PC-3 (cell line): ENCODE measurements at regions not wholly inside any gene's neighbourhood (a gene's known extent, or its start where the extent isn't known, plus 50 kb on each side); places are given as distances from the start of the nearest gene placed in this dataset.

Source experiments
- ATAC-seq: fragments of 200-7000 bp; cut with Tn5 transposase; 2 replicates; pipeline ENCODE4 v1.9.1; 2020; ENCODE audit warnings: mild to moderate bottlenecking, moderate library complexity
- BruUV-seq: library from RNA; stranded (reverse); fragments of 400-500 nt; replicated peaks from 2 replicates; lab custom pipeline; 2021; lab: Mats Ljungman, UMichigan
- CTCF ChIA-PET: fragments of 300-600 bp; sonication (Branson Sonifier 250); formaldehyde crosslinking; loops from one replicate; lab custom pipeline; 2022; ENCODE audit warnings: antibody characterized with exemption; lab: Charles Lee
- POLR2A ChIA-PET: fragments of 300-600 bp; sonication (Branson Sonifier 250); formaldehyde crosslinking; loops from one replicate; lab custom pipeline; 2022; ENCODE audit warnings: antibody characterized with exemption; ENCODE audit not compliant: unreplicated experiment; lab: Charles Lee
- DNase-seq: peaks from one replicate; pipeline ENCODE4 v3.0.0-alpha.2; 2015
- H2AFZ ChIP-seq: fragments of 300-600 bp; sonication (generic); 2 replicates; pipeline ENCODE4 v1.6.0; 2016; ENCODE audit warnings: antibody characterized with exemption, low read length
- H3F3A ChIP-seq: fragments of 300-600 bp; sonication (generic); one replicate; pipeline ENCODE4 v1.6.0; 2017; ENCODE audit warnings: antibody characterized with exemption, low read length, control low read depth, mild to moderate bottlenecking; ENCODE audit not compliant: unreplicated experiment
- H3K27ac ChIP-seq: fragments of 300-600 bp; sonication (generic); 2 replicates; pipeline ENCODE4 v1.5.1; 2016; ENCODE audit warnings: mild to moderate bottlenecking, low read length
- H3K27me3 ChIP-seq: fragments of 300-600 bp; sonication (generic); 2 replicates; pipeline ENCODE4 v1.6.1; 2016; ENCODE audit warnings: low read length, mixed read lengths
- H3K36me3 ChIP-seq: fragments of 300-600 bp; sonication (generic); 2 replicates; pipeline ENCODE4 v1.6.1; 2016; ENCODE audit warnings: low read depth, mixed run types, low read length, mixed read lengths
- H3K4me1 ChIP-seq: fragments of 300-600 bp; sonication (generic); 2 replicates; pipeline ENCODE4 v1.5.1; 2016; ENCODE audit warnings: low read length; ENCODE audit not compliant: insufficient read depth
- H3K4me2 ChIP-seq: fragments of 300-600 bp; sonication (generic); 2 replicates; pipeline ENCODE4 v1.6.0; 2016; ENCODE audit warnings: low read length
- H3K4me3 ChIP-seq: fragments of 300-600 bp; sonication (generic); 2 replicates; pipeline ENCODE4 v1.5.1; 2016; ENCODE audit warnings: mild to moderate bottlenecking, low read length, mixed read lengths
- H3K79me2 ChIP-seq: fragments of 300-600 bp; sonication (generic); 2 replicates; pipeline ENCODE4 v1.6.1; 2017; ENCODE audit warnings: low read length, mixed read lengths
- H3K9ac ChIP-seq: fragments of 300-600 bp; sonication (generic); 2 replicates; pipeline ENCODE4 v1.6.0; 2016; ENCODE audit warnings: mild to moderate bottlenecking, low read length
- H3K9me2 ChIP-seq: fragments of 300-600 bp; sonication (generic); replicated peaks from 2 replicates; pipeline ENCODE4 v1.6.1; 2016; ENCODE audit warnings: mixed run types, low read length, mixed read lengths
- H3K9me3 ChIP-seq: fragments of 300-600 bp; sonication (generic); 2 replicates; pipeline ENCODE4 v1.6.1; 2016; ENCODE audit warnings: low read length, mixed read lengths
- H4K20me1 ChIP-seq: fragments of 300-600 bp; sonication (generic); 2 replicates; pipeline ENCODE4 v1.6.1; 2016; ENCODE audit warnings: low read length, mixed read lengths
- EZH2 ChIP-seq: fragments of 300-600 bp; sonication (generic); IDR thresholded peaks from one replicate; pipeline ENCODE4 v1.6.1; 2017; ENCODE audit warnings: antibody characterized with exemption, mild to moderate bottlenecking, low read length; ENCODE audit not compliant: unreplicated experiment
- EZH2phosphoT487 ChIP-seq: fragments of 300-600 bp; sonication (generic); IDR thresholded peaks from 2 replicates; pipeline ENCODE4 v1.6.1; 2018; ENCODE audit warnings: mild to moderate bottlenecking, antibody characterized with exemption, low read length, borderline replicate concordance
- intact Hi-C: fragments of 100-400 bp; cut with micrococcal nuclease; formaldehyde crosslinking; loops from 2 replicates; pipeline ENCODE4 v1.9.0; 2023
- TF ChIP-seq, protein P1 (sequence below): fragments of 300-600 bp; sonication (generic); conservative IDR thresholded peaks from 2 replicates; pipeline ENCODE4 v1.5.1; 2017; ENCODE audit warnings: antibody characterized with exemption, low read depth, mild to moderate bottlenecking, low read length

DNA sequence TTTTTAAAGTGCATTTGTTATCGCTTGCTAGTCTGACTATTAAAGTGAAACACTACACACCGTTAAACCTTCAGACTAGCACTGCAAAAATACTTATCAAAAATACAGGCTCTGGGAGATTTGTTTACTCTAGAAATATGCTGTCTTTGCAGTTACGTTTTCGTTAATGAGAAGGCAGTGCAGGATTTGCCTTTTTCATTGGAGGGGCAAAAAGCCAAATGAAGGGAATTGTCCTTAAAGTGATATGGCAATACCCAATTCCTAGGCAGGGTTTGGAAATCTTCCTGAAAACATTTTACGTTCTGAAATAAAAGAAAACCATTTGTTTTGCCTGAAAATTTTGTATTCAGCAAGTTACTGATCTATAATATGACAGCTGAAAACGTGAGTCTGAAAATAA is 1800.2 kb downstream of the MAT2B start:
- intact Hi-C loops = no loop called here
- Histone ChIP-seq H4K20me1 (no peaks in the 10 kb centered on the region), H3K27me3 (no peaks in the 10 kb centered on the region), H3K79me2 (no peaks in the 10 kb centered on the region), H3F3A (no peaks in the 10 kb centered on the region), H3K4me1 (no peaks in the 10 kb centered on the region), H3K27ac (no peak overlapping the region), H2AFZ (0 out of 2 replicates have a peak overlapping the region, but pooled peaks have one; percentile 13), H3K4me3 (no peak overlapping the region), H3K9me2 (no peaks in the 10 kb centered on the region), H3K9me3 (0 out of 2 replicates have a peak, but pooled peaks cover 1% of the 10 kb centered on the region), H3K36me3 (no peaks in the 10 kb centered on the region), H3K9ac (no peak overlapping the region), H3K4me2 (no peak overlapping the region)
- POLR2A ChIA-PET = no interaction called here
- BruUV-seq = no TSS peak
- ATAC-seq = no peak
- CTCF ChIA-PET = no interaction called here
- TF ChIP-seq EZH2phosphoT487 = no peak
- TF ChIP-seq EZH2 = no peak
- TF ChIP-seq, protein P1, sequence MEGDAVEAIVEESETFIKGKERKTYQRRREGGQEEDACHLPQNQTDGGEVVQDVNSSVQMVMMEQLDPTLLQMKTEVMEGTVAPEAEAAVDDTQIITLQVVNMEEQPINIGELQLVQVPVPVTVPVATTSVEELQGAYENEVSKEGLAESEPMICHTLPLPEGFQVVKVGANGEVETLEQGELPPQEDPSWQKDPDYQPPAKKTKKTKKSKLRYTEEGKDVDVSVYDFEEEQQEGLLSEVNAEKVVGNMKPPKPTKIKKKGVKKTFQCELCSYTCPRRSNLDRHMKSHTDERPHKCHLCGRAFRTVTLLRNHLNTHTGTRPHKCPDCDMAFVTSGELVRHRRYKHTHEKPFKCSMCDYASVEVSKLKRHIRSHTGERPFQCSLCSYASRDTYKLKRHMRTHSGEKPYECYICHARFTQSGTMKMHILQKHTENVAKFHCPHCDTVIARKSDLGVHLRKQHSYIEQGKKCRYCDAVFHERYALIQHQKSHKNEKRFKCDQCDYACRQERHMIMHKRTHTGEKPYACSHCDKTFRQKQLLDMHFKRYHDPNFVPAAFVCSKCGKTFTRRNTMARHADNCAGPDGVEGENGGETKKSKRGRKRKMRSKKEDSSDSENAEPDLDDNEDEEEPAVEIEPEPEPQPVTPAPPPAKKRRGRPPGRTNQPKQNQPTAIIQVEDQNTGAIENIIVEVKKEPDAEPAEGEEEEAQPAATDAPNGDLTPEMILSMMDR = no peak
- no peak for DNase-seq

DNA sequence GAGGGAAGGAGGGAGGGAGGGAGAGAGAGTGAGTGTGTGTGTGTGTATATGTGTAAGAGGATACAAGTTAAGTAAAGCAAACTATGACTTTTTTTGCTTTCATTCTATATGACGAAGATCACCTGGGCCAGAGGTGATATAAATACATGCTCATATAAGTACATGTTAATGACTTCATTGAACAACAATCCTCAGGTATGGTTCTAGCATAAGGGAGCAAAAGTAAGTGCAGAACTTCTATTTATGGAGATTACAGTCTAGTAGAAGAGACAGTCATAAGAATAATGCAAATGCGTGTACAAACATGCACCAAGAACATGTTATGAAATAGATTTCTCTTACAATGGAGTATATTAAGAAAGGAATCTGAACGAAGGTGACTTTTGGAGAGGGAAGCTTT is 1804.0 kb downstream of the MAT2B start:
- H3F3A ChIP-seq = no peaks in the 10 kb centered on the region
- H3K9me3 ChIP-seq = no peaks in the 10 kb centered on the region
- H3K9ac ChIP-seq = no peak overlapping the region
- H2AFZ ChIP-seq = no peak overlapping the region
- H3K27ac ChIP-seq = no peak overlapping the region
- no peaks in the 10 kb centered on the region for H4K20me1 ChIP-seq
- no peaks in the 10 kb centered on the region for H3K27me3 ChIP-seq
- TF ChIP-seq, protein P1 = no peak
- no peak for TF ChIP-seq EZH2phosphoT487
- no peak for TF ChIP-seq EZH2
- CTCF ChIA-PET = no interaction called here
- no peak for DNase-seq
- no peaks in the 10 kb centered on the region for H3K79me2 ChIP-seq
- no peak overlapping the region for H3K4me2 ChIP-seq
- POLR2A ChIA-PET = no interaction called here
- no peaks in the 10 kb centered on the region for H3K9me2 ChIP-seq
- no peaks in the 10 kb centered on the region for H3K4me1 ChIP-seq
- no TSS peak for BruUV-seq
- no peaks in the 10 kb centered on the region for H3K36me3 ChIP-seq
- intact Hi-C loops = no loop called here
- H3K4me3 ChIP-seq = no peak overlapping the region
- no peak for ATAC-seq

DNA sequence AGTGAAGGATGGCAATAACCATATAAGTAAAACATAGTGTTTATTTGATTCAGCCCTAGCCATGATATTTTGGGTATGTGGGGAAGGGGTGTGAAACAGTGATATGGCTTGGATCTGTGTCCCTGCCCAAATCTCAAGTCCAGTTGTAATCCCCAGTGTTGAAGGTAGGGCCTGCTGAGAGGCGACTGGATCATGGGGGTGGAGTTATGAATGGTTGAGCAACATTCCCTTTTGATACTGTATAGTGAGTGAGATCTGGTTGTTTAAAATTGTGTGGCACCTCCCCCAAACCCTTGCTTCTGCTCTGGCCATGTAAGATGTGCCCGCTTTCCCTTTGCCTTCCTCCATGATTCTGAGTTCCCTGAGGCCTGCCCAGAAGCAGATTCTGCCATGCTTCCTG is 1804.6 kb downstream of the MAT2B start:
- TF ChIP-seq, protein P1 = no peak
- no peak for TF ChIP-seq EZH2
- TF ChIP-seq EZH2phosphoT487 = no peak
- H3K27ac ChIP-seq = no peak overlapping the region
- DNase-seq = no peak
- H3K9ac ChIP-seq = no peak overlapping the region
- POLR2A ChIA-PET = no interaction called here
- no peak overlapping the region for H3K4me2 ChIP-seq
- no peaks in the 10 kb centered on the region for H3K36me3 ChIP-seq
- H3K4me1 ChIP-seq = no peaks in the 10 kb centered on the region
- no peaks in the 10 kb centered on the region for H4K20me1 ChIP-seq
- ATAC-seq = no peak
- no peaks in the 10 kb centered on the region for H3K9me2 ChIP-seq
- no peaks in the 10 kb centered on the region for H3K27me3 ChIP-seq
- no TSS peak for BruUV-seq
- H3K9me3 ChIP-seq = no peaks in the 10 kb centered on the region
- intact Hi-C loops = no loop called here
- H3K4me3 ChIP-seq = no peak overlapping the region
- CTCF ChIA-PET = no interaction called here
- H3K79me2 ChIP-seq = no peaks in the 10 kb centered on the region
- no peaks in the 10 kb centered on the region for H3F3A ChIP-seq
- no peak overlapping the region for H2AFZ ChIP-seq
